ENCODE measurements at regions not wholly inside any gene's neighbourhood (a gene's known extent, or its start where the extent isn't known, plus 50 kb on each side); places are given as distances from the start of the nearest gene placed in this dataset.

DNA sequence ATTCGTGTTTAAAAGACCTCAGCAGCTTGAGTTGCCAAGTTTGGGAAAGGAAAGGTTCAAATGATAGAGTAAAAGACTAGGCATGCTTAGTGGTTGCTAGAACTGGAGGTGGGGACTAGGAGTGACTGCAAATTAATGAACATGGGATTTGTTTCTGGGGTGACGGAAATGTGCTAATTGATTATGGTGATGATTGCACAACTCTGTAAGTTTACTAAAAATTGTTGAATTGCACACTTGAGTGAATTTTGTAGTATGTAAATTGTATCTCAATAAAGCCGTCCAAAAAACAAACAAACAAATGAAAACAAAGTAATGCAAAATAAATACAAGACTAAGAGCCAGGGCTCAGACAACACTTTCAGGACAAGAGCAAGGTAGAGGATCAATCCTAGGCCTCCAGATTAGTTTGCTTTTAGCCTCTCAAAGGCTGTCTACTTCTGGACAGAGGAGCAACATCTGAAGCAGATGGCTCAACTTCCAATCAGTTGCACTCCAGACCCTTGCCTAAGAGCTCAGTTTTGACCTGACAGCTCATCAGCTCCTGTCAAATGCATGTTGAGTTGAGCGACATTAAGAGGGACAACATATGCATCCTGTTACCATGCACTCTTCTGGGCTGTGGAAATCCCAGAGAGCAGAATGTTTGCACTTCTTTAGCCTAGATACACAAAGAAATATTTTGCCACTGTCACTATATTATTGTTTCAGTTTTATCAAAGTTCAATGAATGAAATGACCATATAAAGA, 111.2 kb upstream of the ASIC2 start:
- DNase-seq (ENCODE audit: low read depth), result no peak

DNA sequence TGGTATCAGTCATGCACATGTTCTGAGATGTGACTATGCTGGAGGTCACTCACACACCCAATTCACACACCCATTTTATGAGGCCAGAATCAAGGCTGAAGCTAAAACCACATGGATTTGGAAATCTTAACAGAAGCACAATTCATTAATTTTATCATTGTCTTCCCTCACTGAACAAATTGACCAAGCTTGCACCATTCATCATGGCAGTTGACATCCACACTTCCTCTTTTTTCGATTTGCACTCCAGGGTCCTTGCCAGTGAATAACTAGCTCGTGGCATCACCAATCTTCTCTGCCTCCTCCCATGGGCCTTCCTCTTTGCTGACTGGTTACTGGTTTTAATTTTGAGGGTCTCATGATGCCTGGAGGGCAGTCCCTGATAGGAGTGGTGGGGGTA, 123.0 kb upstream of the ASIC2 start:
- DNase-seq (ENCODE audit: low read depth), result no peak

DNA sequence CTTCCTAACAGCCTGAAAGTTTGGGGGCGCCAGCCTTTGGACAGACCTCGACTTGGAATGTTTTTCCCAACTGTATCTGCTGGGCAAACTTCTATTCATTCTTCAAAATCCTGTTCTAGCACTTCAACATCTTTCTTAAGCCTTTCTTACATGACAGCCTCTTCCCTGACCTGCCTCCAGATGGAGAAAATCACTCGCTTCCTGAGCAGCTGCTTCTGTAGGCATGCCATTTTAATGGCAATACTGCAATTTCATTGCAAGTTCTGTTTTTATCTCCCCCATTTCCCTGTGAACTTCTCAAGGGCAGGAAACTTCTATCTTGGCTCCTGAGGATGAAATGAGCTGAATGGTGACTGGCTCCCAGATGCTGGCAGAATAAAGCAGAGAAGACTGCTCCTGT, 128.8 kb upstream of the ASIC2 start:
- no peak for DNase-seq (ENCODE audit: low read depth)

DNA sequence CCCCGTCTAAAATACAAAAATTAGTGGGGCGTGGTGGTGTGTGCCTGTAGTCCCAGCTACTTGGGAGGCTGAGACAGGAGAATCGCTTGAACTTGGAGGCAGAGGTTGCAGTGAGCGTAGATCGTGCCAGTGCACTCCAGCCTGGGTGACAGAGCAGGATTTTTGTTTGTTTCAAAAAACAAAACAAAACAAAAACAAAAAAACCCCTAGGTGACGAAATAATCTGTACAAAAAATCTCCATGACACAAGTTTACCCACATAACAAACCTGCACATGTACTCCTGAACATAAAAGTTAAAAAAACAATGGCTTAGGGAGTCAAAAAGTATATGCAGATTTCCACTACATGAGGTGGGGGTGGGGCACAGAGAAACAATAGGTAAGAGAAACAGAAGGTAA, 140.5 kb upstream of the ASIC2 start:
- no peak for DNase-seq (ENCODE audit: low read depth)

DNA sequence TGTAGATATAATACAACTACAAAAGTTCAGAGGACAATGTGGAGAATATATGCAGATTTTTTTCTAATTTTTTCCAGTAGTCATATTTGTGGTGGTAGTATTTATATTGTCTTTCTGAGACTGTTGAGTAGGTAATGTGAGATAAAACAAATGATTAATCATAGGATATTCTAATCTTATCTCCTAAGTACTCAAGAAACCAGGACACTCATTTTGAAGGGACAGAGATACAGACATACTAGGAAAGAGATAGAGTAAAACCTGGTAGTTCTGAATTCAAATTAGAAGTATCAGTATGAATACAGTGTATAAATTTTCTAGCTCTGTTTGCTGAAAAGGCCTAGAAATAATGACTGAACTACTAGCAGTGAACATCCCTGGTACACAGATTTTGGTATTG, 141.7 kb upstream of the ASIC2 start:
- no peak for DNase-seq (ENCODE audit: low read depth)

DNA sequence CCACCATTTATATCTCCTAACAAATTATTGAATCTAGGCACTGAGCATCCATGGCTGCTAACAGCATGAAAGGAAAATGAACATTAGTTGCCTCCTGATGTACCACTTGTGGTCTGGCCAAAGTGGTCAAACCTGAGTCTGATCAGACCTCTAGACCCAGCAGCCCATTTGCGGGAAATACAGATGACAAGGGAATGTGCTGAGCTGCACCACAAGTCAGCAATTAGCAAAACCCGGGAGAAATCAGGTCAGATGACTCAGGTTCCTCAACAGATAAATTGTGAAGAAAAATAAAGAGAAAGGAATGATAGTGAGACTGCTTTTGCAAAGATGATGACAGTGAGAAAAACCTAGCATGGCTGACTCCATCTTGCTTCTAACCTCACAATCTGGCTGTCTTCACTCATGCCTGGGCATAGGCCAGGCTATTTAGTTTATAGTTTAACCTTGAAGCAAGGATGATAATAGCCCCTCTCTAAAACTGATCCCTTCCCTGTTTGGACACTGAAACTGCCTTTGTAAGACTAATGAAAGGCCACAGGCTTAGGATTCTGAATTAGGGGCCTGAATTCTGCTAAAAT, 142.7 kb upstream of the ASIC2 start:
- DNase-seq (ENCODE audit: low read depth), result peak; percentile 32

DNA sequence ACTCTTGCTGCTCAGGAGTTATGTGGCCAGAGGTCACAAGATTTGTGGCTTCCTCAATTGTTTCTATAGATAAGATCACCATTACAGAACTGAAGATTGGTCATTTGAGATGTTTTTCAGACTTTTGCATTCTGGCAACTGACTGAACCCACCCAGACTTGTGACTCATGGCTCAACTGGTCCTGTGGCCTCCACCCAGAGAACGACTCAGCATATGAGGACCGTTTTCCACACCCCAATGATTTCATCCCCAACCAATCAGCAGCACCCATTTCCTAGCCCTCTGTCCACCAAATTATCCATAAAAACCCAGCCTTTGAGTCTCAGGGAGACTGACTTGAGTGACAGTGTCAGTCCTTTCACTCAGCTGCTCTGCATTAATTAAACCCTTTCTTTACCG, 143.2 kb upstream of the ASIC2 start:
- DNase-seq (ENCODE audit: low read depth), result peak; percentile 26

DNA sequence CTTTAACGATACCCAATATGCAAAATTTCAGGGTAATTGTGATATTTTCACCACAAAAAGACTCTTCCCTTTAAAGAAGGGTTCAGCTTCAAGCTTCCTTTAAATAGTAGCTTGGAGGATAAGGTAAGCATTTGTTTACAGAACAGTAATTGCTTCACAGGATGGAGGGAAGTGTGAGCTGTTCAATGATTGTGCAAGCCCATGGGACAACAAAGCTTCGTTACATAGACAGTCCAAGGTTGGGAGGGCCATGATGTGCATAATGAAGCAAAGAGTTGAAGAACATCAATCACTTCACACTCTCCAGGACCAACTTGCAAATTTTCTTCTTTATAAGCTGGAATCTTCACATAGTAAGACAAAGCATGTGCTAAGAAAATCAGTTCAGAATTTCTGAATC, 145.0 kb upstream of the ASIC2 start:
- DNase-seq (ENCODE audit: low read depth), result no peak

DNA sequence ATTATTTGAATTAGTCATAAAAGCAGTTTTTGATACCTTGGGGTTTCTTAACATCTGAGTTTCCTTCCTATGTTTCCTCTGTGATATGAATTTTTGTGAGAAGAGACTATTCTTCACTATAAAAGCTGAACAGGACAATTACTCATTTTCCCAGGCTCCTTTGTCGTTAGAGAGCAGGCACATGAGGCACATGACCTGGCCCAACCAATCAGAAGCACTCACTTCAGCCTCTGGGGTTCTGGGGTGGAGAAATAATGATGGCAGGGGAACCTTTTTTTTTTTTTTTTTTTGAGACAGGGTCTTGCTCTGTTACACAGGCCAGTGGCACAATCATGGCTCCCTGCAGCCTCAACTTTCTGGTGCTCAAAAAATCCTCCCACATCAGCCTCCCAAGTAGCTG, 145.5 kb upstream of the ASIC2 start:
- no peak for DNase-seq (ENCODE audit: low read depth)

DNA sequence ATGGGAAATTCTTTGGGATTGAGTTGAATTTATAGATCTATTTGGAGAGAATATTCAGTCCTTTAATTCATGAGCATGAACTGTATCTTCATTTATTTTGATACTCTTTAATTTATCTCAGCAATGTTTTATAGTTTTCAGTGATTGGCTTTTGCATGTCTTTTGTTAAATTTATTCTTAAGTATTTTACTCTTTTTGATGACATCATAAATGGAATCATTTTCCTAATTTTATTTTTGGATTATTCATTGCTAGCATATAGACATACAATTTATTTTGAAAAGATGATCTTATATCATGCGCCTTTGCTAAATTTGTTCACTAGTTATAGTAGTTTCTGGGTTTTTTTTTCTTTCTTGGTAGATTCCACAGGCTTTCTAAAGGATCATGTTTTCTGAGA, 149.2 kb upstream of the ASIC2 start:
- no peak for DNase-seq (ENCODE audit: low read depth)

DNA sequence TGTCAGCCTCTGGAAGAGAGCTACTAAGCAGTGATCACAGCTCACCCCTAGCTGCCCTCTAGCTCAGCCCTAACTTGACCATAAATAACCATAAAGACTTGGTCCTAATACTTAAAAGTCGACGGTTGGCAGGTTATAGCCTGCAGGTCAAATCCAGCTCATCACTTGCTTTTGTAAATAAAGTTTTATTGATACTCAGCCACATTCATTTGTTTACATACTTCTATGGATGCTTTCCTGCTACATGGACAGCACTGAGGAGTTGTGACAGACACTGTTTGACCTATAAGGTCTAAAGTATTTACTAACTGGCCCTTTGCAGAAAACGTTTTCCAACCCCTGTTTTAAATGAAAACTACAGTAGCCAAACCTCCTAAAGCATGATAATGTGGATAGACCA, 151.6 kb upstream of the ASIC2 start:
- DNase-seq (ENCODE audit: low read depth), result no peak

DNA sequence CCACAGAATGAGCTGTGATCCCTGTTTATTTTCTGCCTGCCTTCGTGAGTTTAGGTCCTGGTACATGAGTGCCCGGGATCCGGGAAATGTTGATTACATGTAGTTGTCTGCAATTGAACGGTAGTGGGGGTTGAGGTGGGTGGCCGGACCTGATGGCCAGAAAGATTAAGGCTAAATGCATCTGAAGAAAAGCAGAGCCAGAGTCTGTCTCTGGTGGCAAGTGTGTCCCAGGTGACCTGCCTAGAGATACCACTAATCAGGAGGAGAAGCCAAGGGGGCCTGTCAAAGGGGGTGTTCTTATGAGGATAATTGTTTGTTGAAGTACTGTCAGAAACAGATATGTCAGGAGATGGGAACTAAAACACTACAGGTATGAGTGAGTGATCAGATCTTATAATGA, 154.0 kb upstream of the ASIC2 start:
- no peak for DNase-seq (ENCODE audit: low read depth)

DNA sequence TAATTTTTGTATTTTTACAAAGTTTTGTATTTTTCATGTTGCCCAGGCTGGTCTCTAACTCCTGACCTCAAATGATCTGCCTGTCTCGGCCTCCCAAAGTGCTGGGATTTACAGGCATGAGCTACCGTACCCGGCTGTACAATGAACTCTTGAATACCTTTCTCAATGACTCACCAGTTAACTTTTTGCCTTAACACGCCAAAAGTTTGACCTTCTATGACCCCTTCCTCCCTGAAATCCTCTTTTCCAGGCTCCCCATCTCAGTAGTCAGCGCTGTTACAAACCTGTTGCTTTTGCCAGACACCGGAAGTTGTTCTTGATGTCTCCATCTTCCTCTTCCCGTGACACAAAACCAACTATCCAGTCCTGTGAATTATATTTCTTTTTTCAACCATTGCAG, 158.1 kb upstream of the ASIC2 start:
- peak; percentile 2 for DNase-seq (ENCODE audit: low read depth)

DNA sequence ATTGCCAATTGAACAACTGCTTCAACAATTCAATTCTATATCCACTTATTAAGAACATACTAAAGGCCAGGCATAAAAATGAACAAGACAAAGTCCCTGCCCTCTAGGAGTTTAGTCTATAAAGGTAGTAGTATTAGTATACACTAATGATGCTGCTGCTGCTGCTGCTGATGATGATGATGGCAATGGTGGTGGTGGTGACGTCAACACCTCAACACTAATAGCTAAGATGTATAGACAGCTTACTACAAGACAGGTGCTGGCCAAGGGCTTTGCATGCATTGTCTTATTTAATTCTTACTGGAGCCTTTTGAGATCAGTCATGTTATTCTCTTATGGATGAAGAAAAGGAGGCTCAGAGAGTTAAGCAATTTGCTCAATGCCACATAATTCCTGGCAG, 164.4 kb upstream of the ASIC2 start:
- no peak for DNase-seq (ENCODE audit: low read depth)

DNA sequence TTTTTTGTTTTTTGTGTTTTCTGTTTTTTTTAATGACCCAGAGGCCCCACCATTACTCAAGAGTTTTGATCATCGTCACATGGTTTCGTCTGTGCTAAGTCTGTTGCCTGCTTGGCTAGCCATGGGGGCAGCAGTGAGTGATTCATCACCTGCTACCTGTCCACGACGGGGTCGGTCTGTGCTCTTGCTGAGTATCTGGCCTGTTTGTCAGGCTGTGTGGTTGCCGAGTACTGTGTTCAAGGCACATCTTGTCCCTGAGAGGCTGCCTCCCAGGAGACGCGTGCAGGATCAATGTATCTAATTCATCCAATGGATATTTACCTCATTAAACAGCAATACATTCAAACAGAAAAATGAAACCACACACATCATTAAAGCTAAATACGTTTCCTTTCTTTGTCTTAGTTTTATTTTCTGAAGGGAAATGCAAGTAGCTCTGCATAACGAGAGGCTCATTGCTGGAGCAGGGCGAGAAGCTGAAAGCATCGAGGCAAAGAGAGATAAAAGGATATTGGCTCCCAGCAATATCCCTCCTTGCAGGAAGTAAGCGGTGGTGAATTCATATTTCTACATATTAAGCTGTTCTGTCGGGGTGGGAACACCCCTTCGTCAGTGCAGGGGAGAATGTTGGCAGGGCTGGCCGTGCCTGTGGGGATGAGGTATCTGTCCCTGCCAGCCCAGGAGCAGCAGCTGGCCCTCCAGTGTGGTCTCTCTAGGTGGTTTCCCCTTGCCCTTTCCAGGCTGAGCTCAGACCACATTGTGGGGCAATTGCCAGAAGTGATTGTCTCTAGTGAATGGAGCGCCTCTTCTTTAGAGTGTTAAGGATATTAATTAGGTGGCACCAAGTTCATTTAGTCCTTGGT, 166.2 kb upstream of the ASIC2 start:
- no peak for DNase-seq (ENCODE audit: low read depth)

DNA sequence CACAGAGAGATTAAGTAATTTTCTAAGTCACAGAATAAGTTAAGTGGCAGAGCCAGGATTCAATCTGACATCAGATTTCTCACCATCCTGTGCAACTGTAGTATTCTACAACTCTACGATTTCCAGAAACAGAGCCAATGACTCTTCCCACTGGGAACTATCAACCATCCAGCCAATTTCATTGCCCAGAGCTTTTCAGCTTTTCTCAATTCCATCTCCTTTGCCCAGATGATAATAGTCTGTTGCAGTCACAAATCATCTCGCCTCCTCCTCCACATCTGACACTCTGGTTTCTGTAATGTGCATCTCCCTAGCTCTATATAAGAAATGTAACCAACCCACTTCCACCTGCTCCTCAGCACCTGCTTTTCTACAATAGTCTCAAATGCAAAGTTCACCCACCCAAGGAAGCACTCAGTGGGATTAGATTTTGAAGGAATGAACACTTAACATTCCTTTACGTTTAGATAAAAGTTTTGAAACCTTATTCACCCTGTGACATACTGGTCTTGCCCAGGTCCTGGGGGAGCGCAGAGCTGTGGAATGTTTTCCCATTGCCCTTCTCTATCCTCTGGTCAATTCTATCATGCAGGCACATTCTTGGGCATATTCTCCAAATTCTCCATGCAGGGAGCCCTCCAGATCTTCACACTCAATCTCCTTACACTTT, 167.8 kb upstream of the ASIC2 start:
- no peak for DNase-seq (ENCODE audit: low read depth)

DNA sequence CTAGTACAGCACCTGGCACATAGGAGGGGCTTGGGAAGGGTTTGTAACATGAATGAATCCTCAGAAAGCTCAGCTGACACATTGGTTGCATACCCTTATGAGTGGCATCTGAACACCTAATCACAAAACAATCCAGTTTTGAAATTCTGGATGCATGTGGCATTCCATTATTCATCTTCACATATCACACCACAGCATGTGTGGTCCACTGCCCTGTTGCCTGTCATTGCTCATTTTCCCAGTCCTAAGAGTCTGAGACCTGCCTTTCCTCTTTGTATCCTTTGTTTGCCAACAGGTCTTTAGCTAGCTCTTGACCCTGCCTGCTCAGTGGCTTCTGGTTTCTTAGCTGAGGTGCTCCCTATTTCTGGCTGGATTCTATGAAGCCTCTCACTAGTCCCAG, 170.8 kb upstream of the ASIC2 start:
- no peak for DNase-seq (ENCODE audit: low read depth)

DNA sequence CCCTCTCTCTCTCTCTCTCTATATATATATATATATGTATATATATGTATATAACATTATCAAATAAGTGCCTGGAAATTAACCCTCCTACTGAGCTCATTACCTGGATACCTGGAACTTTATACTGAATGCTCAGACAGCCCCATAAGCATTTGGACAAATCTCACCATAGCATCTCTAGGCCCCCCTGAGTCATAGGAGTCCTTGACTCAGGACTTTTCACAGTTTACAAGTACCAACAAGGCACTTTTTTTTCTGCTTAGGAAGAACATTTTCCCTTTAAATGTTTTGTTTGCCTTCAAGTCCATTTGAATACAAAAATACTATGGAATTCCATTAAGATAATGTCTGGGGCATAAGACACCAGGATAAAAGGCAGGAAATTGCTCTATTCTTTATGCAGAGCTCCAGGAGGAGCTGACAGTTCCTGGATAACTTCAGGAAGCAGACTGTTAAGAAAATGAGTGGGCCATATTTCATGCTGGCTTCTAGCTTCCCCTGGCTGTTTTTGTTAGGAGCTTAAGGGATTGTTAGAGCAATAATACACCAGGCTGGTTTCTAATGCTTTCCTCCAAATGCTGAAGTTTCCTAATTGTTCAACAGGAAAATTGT, 171.7 kb upstream of the ASIC2 start:
- DNase-seq (ENCODE audit: low read depth), result no peak

DNA sequence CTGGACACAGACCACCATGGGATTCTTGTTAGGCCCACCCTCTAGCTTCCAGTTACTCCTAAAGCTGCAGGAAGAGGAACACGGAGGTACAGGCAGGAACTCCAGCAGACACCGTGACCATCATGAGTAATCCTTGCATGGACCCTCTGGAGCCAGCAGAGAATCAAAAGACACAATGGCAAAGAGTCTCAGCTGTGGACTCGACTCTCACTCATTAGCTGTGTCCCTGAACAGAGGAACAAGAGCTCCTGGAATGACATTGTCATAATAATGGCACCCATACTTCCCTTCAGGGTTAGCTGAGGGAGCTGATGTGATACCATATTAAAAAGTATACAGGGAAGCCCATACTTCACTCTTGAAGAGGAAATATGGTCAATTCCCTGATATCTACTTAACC, 176.3 kb upstream of the ASIC2 start:
- no peak for DNase-seq (ENCODE audit: low read depth)

DNA sequence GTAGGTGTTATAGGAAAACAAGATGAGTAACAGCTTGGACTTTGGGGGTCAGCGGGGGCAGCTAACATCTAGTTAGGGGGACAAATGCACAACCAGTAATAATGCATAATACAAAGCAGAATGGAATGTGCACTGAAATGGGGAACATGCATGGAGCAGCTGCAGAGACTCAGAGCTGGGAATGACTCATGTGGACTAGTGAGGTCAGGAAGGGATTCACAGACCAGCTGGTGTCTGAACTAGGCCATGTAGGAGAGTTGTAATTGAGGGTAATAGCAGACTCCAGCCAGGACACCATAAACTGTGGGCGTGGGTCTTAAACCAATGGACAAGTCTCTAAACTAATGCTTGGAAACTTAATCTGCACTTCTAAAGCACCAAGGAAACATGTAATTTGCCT, 176.8 kb upstream of the ASIC2 start:
- peak; percentile 55 for DNase-seq (ENCODE audit: low read depth)

DNA sequence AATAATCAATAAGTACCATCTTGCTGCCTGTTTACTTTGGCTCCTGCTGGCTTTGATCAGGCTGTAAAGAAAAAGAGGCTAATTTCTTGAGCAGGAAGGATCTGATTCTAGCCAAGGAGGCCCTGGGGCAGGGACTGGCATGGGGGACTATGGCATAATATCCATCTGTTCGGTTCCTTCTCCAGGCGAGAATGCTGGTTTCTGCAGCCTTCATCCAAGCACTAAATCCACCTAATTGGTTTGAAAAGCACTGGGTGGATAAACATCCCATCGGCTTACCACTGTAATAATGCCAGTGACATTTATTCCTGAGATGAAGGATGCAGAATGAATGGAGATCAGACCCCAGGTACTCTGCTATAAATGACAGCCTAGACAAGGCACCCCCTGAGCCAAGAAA, 180.0 kb upstream of the ASIC2 start:
- DNase-seq (ENCODE audit: low read depth), result no peak

DNA sequence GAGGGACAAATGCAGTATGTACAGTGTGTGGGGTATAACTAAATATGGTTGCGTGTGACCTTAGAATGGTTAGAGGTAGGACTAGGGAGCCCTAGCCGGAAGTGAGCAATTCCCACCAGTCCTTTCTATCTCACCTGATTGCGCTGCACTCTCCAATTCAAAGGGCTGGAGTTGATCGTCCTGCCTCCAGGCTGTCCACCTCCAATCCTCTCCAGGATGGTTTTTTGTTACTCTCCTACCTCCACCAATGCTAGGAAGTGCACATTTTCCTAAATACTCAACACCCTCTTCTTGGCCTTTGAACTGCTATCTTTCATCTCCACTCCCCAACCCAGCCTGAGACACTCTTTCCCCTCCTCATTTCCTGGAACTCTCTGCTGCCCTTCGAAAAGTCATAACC, 181.7 kb upstream of the ASIC2 start:
- DNase-seq (ENCODE audit: low read depth), result no peak

Data from M059J (cell line).